ENCODE measurements at regions not wholly inside any gene's neighbourhood (a gene's known extent, or its start where the extent isn't known, plus 50 kb on each side); places are given as distances from the start of the nearest gene placed in this dataset.

GRCh38 chr10:21314111-21314626 is 211.3 kb downstream of the SKIDA1 start:
- no peak for TF ChIP-seq CTCF (conservative IDR thresholded peaks at IDR 0.05)
- no peak for TF ChIP-seq EZH2 (IDR thresholded peaks at IDR 0.05; ENCODE audit: low read depth)
